ENCODE measurements at regions not wholly inside any gene's neighbourhood (a gene's known extent, or its start where the extent isn't known, plus 50 kb on each side); places are given as distances from the start of the nearest gene placed in this dataset.

- Mint-ChIP-seq H3K9me3 (peaks cover 0 to 3% of the 10 kb centered on the region in 2 experiments; a peak in 2 of 5 replicates), H3K4me1 (peaks cover 42% of the 10 kb centered on the region in 2 experiments), H3K27ac (peak overlapping the region; percentile 97 to 99 (median 97)), H3K4me3 (peak overlapping the region in 1 of 2 experiments; percentile 6; a peak in 1 of 5 replicates), H3K36me3 (ENCODE audit: insufficient read depth in 1 of 3, low read depth in 3 of 3) (no peaks in the 10 kb centered on the region; a peak in 1 of 7 replicates), H3K27me3 (ENCODE audit: low read depth) (peaks cover 15% of the 10 kb centered on the region)
- Histone ChIP-seq H3K23ac (ENCODE audit: insufficient read length, low read depth, low read length) (no peak overlapping the region), H2BK120ac (ENCODE audit: low read depth, low read length, poor library complexity, severe bottlenecking) (peak overlapping the region; percentile 75), H2AFZ (ENCODE audit: low read length) (no peak overlapping the region), H3K4me2 (ENCODE audit: insufficient read depth, insufficient read length, low read length) (no peak overlapping the region), H3K9ac (ENCODE audit: extremely low read depth, insufficient read length, low read length) (no peak overlapping the region), H2BK15ac (ENCODE audit: low read depth, low read length) (no peak overlapping the region), H3T11ph (ENCODE audit: low read length) (no peak overlapping the region), H4K20me1 (ENCODE audit: control insufficient read depth, insufficient read depth, insufficient read length) (no peaks in the 10 kb centered on the region), H2AK5ac (ENCODE audit: insufficient read length, low read length) (no peak overlapping the region), H4K5ac (ENCODE audit: insufficient read length, low read depth, low read length) (no peak overlapping the region), H3K9me3 (ENCODE audit: control insufficient read depth, low read depth, low read length) (no peaks in the 10 kb centered on the region), H3K79me2 (ENCODE audit: insufficient read depth, low read length) (no peaks in the 10 kb centered on the region), H3K27ac (ENCODE audit: insufficient read length, low read depth, low read length) (peak overlapping the region; percentile 100), H2BK20ac (ENCODE audit: low read depth, low read length, poor library complexity, severe bottlenecking) (no peak overlapping the region), H4K91ac (ENCODE audit: insufficient read length, low read depth, low read length) (no peak overlapping the region), H3K18ac (ENCODE audit: insufficient read length, low read depth, low read length) (no peak overlapping the region), H4K8ac (replicated peaks; ENCODE audit: insufficient read length, low read depth, low read length) (no peak overlapping the region), H2BK5ac (ENCODE audit: insufficient read length, low read length) (no peak overlapping the region), H3K14ac (ENCODE audit: insufficient read depth, low read length) (no peak overlapping the region), H3K27me3 (ENCODE audit: insufficient read depth, low read length) (peaks cover 15% of the 10 kb centered on the region; the same call in 1 of the 2 replicates), H3K23me2 (ENCODE audit: insufficient read length, low read depth, low read length, poor library complexity, severe bottlenecking) (no peaks in the 10 kb centered on the region), H2BK12ac (ENCODE audit: insufficient read length, low read depth, low read length) (no peak overlapping the region), H3K4me1 (ENCODE audit: insufficient read depth, low read length) (peaks cover 6% of the 10 kb centered on the region; the same call in 1 of the 2 replicates), H3K79me1 (ENCODE audit: insufficient read depth, low read depth, low read length, poor library complexity, severe bottlenecking) (no peaks in the 10 kb centered on the region), H3K4ac (ENCODE audit: low read depth, low read length) (no peak overlapping the region), H3K56ac (ENCODE audit: insufficient read length, low read depth, low read length) (no peak overlapping the region)
- no peak for DNase-seq
- WGBS (ENCODE audit: extremely low coverage, insufficient read length, low lambda C conversion rate): no CpG with 5 or more reads among the region's 9 CpGs
- no peak for TF ChIP-seq CTCF (conservative IDR thresholded peaks at IDR 0.05)
These were observed 229.2 kb upstream of the ARGLU1 start for GRCh38 chr13:106797081-106797640.

Data from H9 (cell line).